Activated naive CD8-positive, alpha-beta T cell treated with anti-CD3 and anti-CD28 coated beads for 36 hours (primary cell): ENCODE measurements at regions not wholly inside any gene's neighbourhood (a gene's known extent, or its start where the extent isn't known, plus 50 kb on each side); places are given as distances from the start of the nearest gene placed in this dataset.
A peak's percentile ranks its signal among the peaks of the same experiment; 100 is the strongest.
"Not testable (repeated sequence)": the region's sequence is repeated elsewhere in the genome, so short reads cannot be mapped to it uniquely, and the experiment has no call there.

Experiments
- DNase-seq: peaks from one replicate; pipeline ENCODE4 v3.0.0; 2021
- H3K27ac Mint-ChIP-seq: one replicate; pipeline ENCODE4 v1.8.0; 2022; ENCODE audit warnings: mild to moderate bottlenecking, moderate library complexity, mixed read lengths
- H3K27me3 Mint-ChIP-seq: one replicate; pipeline ENCODE4 v1.8.0; 2022; ENCODE audit warnings: mild to moderate bottlenecking, mixed read lengths
- H3K36me3 Mint-ChIP-seq: one replicate; pipeline ENCODE4 v1.8.0; 2021; ENCODE audit warnings: mild to moderate bottlenecking, mixed read lengths
- H3K4me1 Mint-ChIP-seq: one replicate; pipeline ENCODE4 v1.8.0; 2021; ENCODE audit warnings: mixed read lengths
- H3K4me3 Mint-ChIP-seq: one replicate; pipeline ENCODE4 v1.8.0; 2022; ENCODE audit warnings: mild to moderate bottlenecking, moderate library complexity, mixed read lengths
- H3K9me3 Mint-ChIP-seq: one replicate; pipeline ENCODE4 v1.8.0; 2022; ENCODE audit warnings: mixed read lengths

- H3K27me3 Mint-ChIP-seq: peaks cover 32% of the 10 kb centered on the region
- H3K27ac Mint-ChIP-seq: no peak overlapping the region
- H3K36me3 Mint-ChIP-seq: no peaks in the 10 kb centered on the region
- H3K4me1 Mint-ChIP-seq: no peaks in the 10 kb centered on the region
- no peaks in the 10 kb centered on the region for H3K9me3 Mint-ChIP-seq
- no peak for DNase-seq
- no peak overlapping the region for H3K4me3 Mint-ChIP-seq
Measured at GRCh38 chr7:67455508-67455907, 458.9 kb downstream of the TYW1 start.

DNA sequence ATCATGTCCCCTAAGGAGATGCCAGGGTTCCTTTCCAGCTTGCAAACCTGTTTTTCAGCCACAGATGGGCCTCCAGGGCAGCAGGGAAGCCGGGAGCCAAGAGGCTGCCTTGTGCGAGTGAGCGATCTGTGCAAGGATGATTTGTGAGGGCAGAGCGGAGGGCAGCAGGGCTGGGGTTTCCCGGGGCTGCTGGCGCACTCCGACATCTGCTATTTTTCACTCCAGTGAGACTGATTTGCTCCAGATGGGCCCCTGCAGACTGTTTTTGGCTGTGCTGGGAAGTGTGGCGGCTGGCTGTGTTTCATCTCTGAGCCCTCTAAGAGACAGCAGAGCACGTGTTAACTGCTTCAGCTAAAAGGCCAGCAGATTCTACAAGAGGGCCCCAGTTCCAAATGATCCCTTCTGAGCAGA lies 466.2 kb downstream of the TYW1 start:
- H3K27me3 Mint-ChIP-seq: peaks cover 24% of the 10 kb centered on the region
- H3K27ac Mint-ChIP-seq: no peak overlapping the region
- H3K4me3 Mint-ChIP-seq: no peak overlapping the region
- no peaks in the 10 kb centered on the region for H3K36me3 Mint-ChIP-seq
- DNase-seq: no peak
- no peaks in the 10 kb centered on the region for H3K4me1 Mint-ChIP-seq
- H3K9me3 Mint-ChIP-seq: peaks cover 2% of the 10 kb centered on the region

- no peaks in the 10 kb centered on the region for H3K4me1 Mint-ChIP-seq
- no peak for DNase-seq
- H3K4me3 Mint-ChIP-seq: no peak overlapping the region
- no peaks in the 10 kb centered on the region for H3K36me3 Mint-ChIP-seq
- H3K9me3 Mint-ChIP-seq: peaks cover 3% of the 10 kb centered on the region
- H3K27me3 Mint-ChIP-seq: peaks cover 21% of the 10 kb centered on the region
- no peak overlapping the region for H3K27ac Mint-ChIP-seq
Measured at GRCh38 chr7:67463316-67463715, 466.7 kb downstream of the TYW1 start.

- H3K36me3 Mint-ChIP-seq: no peaks in the 10 kb centered on the region
- no peak for DNase-seq
- no peaks in the 10 kb centered on the region for H3K4me1 Mint-ChIP-seq
- no peak overlapping the region for H3K27ac Mint-ChIP-seq
- H3K4me3 Mint-ChIP-seq: no peak overlapping the region
- peaks cover 5% of the 10 kb centered on the region for H3K9me3 Mint-ChIP-seq
- H3K27me3 Mint-ChIP-seq: peaks cover 15% of the 10 kb centered on the region
Measured at GRCh38 chr7:67463983-67464382, 467.4 kb downstream of the TYW1 start.

DNA sequence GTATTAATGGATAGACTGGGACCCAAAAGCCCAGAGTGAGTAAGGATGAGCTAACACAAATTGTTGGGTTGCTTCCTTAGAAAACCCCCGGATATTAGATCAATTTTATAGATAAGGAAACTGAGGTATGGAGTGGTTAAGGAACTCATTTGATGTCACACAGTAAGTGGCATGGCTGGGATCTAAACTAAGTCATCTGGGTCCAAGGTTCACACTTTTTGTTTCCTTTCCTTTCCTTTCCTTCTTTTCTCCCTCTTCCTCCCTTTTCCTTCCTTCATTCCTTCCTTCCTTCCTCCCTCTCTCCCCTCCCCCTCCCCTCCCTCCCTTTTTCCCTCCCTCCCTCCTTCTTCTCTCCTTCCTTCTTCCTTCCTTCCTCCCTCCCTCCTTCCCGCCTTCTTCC lies 469.5 kb downstream of the TYW1 start:
- no peak overlapping the region for H3K27ac Mint-ChIP-seq
- no peak overlapping the region for H3K4me3 Mint-ChIP-seq
- peaks cover 6% of the 10 kb centered on the region for H3K27me3 Mint-ChIP-seq
- H3K36me3 Mint-ChIP-seq: no peaks in the 10 kb centered on the region
- no peaks in the 10 kb centered on the region for H3K4me1 Mint-ChIP-seq
- no peak for DNase-seq
- peaks cover 5% of the 10 kb centered on the region for H3K9me3 Mint-ChIP-seq

GRCh38 chr7:67470256-67470751 lies 473.7 kb downstream of the TYW1 start:
- Mint-ChIP-seq H3K36me3 (no peaks in the 10 kb centered on the region), H3K27me3 (no peaks in the 10 kb centered on the region), H3K4me1 (no peaks in the 10 kb centered on the region), H3K9me3 (peaks cover 5% of the 10 kb centered on the region), H3K27ac (no peak overlapping the region), H3K4me3 (no peak overlapping the region)
- DNase-seq: no peak

DNA sequence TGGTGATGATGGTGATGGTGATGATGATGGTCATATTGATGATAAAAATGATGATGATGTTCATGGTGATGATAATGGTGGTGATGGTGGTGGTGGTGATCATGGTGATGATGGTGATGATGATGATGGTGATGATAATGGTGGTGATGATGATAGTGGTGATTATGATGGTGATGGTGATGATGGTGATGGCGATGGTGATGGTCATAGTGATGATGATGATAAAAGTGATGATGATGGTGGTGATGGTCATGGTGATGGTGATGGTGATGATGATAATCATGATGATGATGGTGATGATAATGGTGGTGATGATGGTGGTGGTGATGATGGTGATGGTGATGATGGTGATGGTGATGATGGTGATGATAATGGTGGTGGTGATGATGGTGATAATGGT lies 478.7 kb downstream of the TYW1 start:
- H3K27ac Mint-ChIP-seq: no peak overlapping the region
- no peak overlapping the region for H3K4me3 Mint-ChIP-seq
- no peaks in the 10 kb centered on the region for H3K36me3 Mint-ChIP-seq
- H3K9me3 Mint-ChIP-seq: no peaks in the 10 kb centered on the region
- no peak for DNase-seq
- H3K4me1 Mint-ChIP-seq: no peaks in the 10 kb centered on the region
- no peaks in the 10 kb centered on the region for H3K27me3 Mint-ChIP-seq

DNA sequence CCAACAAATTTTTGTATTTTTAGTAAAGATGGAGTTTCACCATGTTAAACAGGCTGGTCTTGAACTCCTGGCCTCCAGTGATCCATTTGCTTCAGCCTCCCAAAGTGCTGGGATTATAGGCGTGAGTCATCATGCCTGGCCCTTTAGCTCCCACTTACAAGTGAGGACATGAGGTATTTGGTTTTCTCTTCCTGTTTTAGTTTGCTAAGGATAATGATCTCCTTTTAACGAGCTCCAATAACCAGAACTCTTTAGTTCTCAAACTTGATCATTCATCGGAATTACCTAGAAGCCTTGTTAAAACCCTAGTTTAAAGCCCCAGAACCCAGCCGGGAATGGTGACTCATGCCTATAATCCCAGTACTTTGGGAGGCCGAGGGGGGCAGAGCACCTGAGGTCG lies 481.4 kb downstream of the TYW1 start:
- no peaks in the 10 kb centered on the region for H3K36me3 Mint-ChIP-seq
- DNase-seq: no peak

GRCh38 chr7:67484244-67484751 lies 487.7 kb downstream of the TYW1 start:
- H3K9me3 Mint-ChIP-seq: no peaks in the 10 kb centered on the region
- DNase-seq: peak; percentile 8
- H3K4me1 Mint-ChIP-seq: no peaks in the 10 kb centered on the region
- H3K4me3 Mint-ChIP-seq: no peak overlapping the region
- no peaks in the 10 kb centered on the region for H3K36me3 Mint-ChIP-seq
- peaks cover 15% of the 10 kb centered on the region for H3K27me3 Mint-ChIP-seq
- H3K27ac Mint-ChIP-seq: no peak overlapping the region

More for the DNA sequence above, 481.4 kb downstream of the TYW1 start:
- Mint-ChIP-seq H3K27me3 (no peaks in the 10 kb centered on the region), H3K27ac (no peak overlapping the region), H3K4me1 (no peaks in the 10 kb centered on the region), H3K9me3 (no peaks in the 10 kb centered on the region), H3K4me3 (no peak overlapping the region)

DNA sequence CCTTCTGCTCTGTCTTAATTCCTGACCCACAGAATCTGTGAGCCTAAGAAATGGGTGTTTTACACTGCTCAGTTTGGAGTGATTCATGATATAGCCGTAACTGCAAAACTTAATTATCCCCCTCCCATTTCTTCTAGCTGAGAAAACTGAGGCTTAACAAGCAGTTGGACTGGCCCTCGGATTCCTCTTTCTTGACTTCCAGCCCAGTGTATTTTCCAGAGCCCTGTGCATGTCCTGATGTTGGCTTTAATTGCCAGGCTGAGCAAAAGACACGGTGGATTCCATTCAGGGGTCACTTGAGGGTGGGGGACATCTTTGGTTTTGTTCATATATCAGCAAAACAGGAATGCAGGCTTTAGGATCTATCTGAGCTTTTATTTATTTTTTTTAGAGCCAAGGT lies 489.8 kb downstream of the TYW1 start:
- Mint-ChIP-seq H3K27me3 (peaks cover 15% of the 10 kb centered on the region), H3K27ac (no peak overlapping the region)

DNA sequence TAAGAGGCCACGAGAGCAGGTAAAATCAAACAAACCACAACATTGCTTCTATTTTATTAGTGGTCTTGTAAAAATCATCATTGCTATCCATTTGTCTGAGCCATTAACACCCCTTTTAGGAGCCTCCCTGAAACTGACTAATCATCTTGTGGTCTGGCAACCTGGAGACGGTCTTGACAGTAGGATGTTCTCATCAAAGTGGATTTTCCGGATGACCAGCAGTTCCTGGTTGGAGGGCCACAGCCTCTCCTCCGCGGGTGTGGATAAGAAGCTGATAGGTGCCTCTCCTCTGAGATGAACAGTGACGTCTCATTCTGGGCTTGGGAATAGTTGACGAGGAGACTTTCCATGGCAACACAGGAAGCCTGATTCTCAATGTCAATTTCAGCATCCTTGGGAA lies 490.7 kb downstream of the TYW1 start:
- Mint-ChIP-seq H3K36me3 (no peaks in the 10 kb centered on the region), H3K27me3 (peaks cover 15% of the 10 kb centered on the region), H3K27ac (no peak overlapping the region)

More for the DNA sequence above, 489.8 kb downstream of the TYW1 start:
- peaks cover 6% of the 10 kb centered on the region for H3K9me3 Mint-ChIP-seq
- no peak overlapping the region for H3K4me3 Mint-ChIP-seq
- no peak for DNase-seq
- no peaks in the 10 kb centered on the region for H3K4me1 Mint-ChIP-seq
- H3K36me3 Mint-ChIP-seq: no peaks in the 10 kb centered on the region

GRCh38 chr7:67489881-67490280 lies 493.2 kb downstream of the TYW1 start:
- Mint-ChIP-seq H3K4me1 (no peaks in the 10 kb centered on the region), H3K4me3 (no peak overlapping the region), H3K27ac (no peak overlapping the region)

More for the DNA sequence above, 490.7 kb downstream of the TYW1 start:
- Mint-ChIP-seq H3K9me3 (peaks cover 8% of the 10 kb centered on the region), H3K4me3 (no peak overlapping the region), H3K4me1 (no peaks in the 10 kb centered on the region)
- no peak for DNase-seq

DNA sequence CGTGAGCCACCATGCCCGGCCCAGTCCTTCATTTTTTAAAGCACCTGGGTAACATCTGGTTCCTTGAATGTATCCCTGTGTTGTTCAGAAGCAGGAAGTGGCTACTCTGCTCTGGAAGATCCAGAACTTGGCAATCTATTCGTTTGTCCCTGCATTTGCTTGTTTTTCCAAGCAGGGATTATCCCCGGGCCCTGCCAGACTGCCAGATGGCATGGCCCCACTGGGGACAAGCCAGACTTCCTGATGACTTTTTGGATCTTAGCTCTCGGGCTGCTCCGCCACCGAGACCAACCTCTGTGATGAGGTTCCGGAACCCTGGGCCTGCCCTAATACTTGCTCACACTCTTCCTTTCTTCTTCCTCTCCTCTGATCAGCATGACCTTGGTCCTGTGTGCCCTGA lies 496.7 kb downstream of the TYW1 start:
- Mint-ChIP-seq H3K36me3 (no peaks in the 10 kb centered on the region), H3K27ac (no peak overlapping the region), H3K9me3 (peaks cover 19% of the 10 kb centered on the region), H3K27me3 (no peaks in the 10 kb centered on the region), H3K4me1 (no peaks in the 10 kb centered on the region), H3K4me3 (no peak overlapping the region)
- no peak for DNase-seq

More at GRCh38 chr7:67489881-67490280, 493.2 kb downstream of the TYW1 start:
- no peak for DNase-seq
- Mint-ChIP-seq H3K36me3 (no peaks in the 10 kb centered on the region), H3K9me3 (peaks cover 14% of the 10 kb centered on the region), H3K27me3 (peaks cover 5% of the 10 kb centered on the region)

GRCh38 chr7:67496589-67496988 lies 500.0 kb downstream of the TYW1 start:
- Mint-ChIP-seq H3K27ac (no peak overlapping the region), H3K4me3 (no peak overlapping the region), H3K4me1 (no peaks in the 10 kb centered on the region), H3K27me3 (no peaks in the 10 kb centered on the region), H3K9me3 (peaks cover 13% of the 10 kb centered on the region), H3K36me3 (no peaks in the 10 kb centered on the region)
- DNase-seq: no peak

DNA sequence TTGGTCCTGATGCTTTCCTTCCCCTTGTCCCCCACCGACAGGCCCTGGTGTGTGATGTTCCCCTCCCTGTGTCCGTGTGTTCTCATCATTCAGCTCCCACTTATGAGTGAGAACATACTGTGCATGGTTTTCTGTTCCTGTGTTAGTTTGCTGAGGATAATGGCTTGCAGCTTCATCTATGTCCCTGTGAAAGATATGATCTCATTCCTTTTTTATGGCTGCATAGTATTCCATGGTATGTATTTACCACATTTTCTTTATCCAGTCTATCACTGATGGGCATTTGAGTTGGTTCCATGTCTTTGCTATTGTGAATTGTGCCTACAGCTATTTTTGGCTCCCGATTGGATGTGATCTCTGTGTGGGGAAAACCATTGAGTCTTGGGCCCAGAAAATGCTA lies 501.3 kb downstream of the TYW1 start:
- H3K27me3 Mint-ChIP-seq, H3K9me3 Mint-ChIP-seq, H3K4me1 Mint-ChIP-seq, H3K36me3 Mint-ChIP-seq, DNase-seq, H3K27ac Mint-ChIP-seq, H3K4me3 Mint-ChIP-seq: not testable (repeated sequence)

- H3K9me3 Mint-ChIP-seq: peaks cover 3% of the 10 kb centered on the region
- no peaks in the 10 kb centered on the region for H3K4me1 Mint-ChIP-seq
- H3K36me3 Mint-ChIP-seq: no peaks in the 10 kb centered on the region
- H3K4me3 Mint-ChIP-seq: no peak overlapping the region
- H3K27ac Mint-ChIP-seq: no peak overlapping the region
- DNase-seq: no peak
- H3K27me3 Mint-ChIP-seq: no peaks in the 10 kb centered on the region
Measured at GRCh38 chr7:67502929-67503328, 506.3 kb downstream of the TYW1 start.
